ENCODE measurements at regions not wholly inside any gene's neighbourhood (a gene's known extent, or its start where the extent isn't known, plus 50 kb on each side); places are given as distances from the start of the nearest gene placed in this dataset.

DNA sequence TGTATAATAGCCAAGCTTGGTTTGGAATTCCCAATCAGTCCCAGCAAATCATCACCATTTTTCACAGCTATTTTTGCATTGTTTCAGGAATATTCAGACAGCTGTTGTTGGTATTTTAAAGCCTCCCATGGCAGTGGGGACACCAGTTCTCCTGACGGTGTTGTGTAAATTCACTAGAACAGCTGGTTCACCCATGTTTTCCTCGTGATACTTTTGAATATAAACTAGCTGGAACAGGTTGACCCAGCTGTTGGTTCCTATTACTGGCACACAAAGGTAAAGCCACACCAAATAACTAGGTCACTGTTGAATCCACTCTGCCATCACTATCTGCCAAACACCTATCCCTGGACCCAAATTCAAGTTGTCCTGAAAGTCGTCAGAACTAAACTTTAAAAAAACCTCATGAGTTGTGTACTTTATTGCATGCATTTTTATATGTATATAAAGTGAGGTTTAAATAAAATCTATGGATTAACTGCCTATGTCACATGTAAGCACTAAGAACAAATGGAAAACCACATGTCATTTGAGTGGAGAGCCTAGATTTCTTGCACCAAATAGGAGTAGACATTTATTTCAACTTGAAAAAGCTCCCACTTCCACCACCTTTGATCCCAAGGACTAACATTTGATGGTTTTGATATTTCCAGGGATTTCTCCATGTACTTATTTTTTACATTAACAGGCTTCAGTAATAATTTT lies 121.9 kb upstream of the PIK3R1 start:
- H3K36me3 Mint-ChIP-seq (ENCODE audit: low read depth, unreplicated experiment): no peaks in the 10 kb centered on the region
- TF ChIP-seq EZH2 (IDR thresholded peaks at IDR 0.05; ENCODE audit: insufficient read depth, low read length): no peak
- TF ChIP-seq, protein P1, sequence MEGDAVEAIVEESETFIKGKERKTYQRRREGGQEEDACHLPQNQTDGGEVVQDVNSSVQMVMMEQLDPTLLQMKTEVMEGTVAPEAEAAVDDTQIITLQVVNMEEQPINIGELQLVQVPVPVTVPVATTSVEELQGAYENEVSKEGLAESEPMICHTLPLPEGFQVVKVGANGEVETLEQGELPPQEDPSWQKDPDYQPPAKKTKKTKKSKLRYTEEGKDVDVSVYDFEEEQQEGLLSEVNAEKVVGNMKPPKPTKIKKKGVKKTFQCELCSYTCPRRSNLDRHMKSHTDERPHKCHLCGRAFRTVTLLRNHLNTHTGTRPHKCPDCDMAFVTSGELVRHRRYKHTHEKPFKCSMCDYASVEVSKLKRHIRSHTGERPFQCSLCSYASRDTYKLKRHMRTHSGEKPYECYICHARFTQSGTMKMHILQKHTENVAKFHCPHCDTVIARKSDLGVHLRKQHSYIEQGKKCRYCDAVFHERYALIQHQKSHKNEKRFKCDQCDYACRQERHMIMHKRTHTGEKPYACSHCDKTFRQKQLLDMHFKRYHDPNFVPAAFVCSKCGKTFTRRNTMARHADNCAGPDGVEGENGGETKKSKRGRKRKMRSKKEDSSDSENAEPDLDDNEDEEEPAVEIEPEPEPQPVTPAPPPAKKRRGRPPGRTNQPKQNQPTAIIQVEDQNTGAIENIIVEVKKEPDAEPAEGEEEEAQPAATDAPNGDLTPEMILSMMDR (IDR thresholded peaks at IDR 0.05; ENCODE audit: insufficient read depth, low read depth, low read length): no peak
- no peaks in the 10 kb centered on the region for H3K36me3 ChIP-seq (ENCODE audit: insufficient read depth, low read length)
- no peak for DNase-seq (ENCODE audit: low read depth)
- H3K4me1 ChIP-seq (ENCODE audit: insufficient read depth, low read length): peaks cover 4% of the 10 kb centered on the region
- no peaks in the 10 kb centered on the region for H3K27me3 Mint-ChIP-seq (ENCODE audit: low read depth, unreplicated experiment)
- no peak overlapping the region for H3K9ac ChIP-seq (ENCODE audit: low read length)
- no peak overlapping the region for H3K4me2 ChIP-seq (ENCODE audit: low read length)
- H3K27ac ChIP-seq (ENCODE audit: low read depth, low read length): no peak overlapping the region
- H3K79me2 ChIP-seq (ENCODE audit: insufficient read depth, low read length): no peaks in the 10 kb centered on the region
- no peak for FAIRE-seq
- no peaks in the 10 kb centered on the region for H3K27me3 ChIP-seq (ENCODE audit: insufficient read depth, low read length)
- H3K9me3 ChIP-seq (ENCODE audit: insufficient read depth, low read depth, low read length): peaks cover 6% of the 10 kb centered on the region
- peaks cover 1% of the 10 kb centered on the region for H3K4me1 Mint-ChIP-seq (ENCODE audit: low read depth, unreplicated experiment)
- H4K20me1 ChIP-seq (ENCODE audit: insufficient read depth, low read length): no peaks in the 10 kb centered on the region
- no peak overlapping the region for H3K4me3 Mint-ChIP-seq (ENCODE audit: unreplicated experiment)
- H3K4me3 ChIP-seq (ENCODE audit: insufficient read depth, low read depth, low read length): no peak overlapping the region
- H3K9me3 Mint-ChIP-seq (ENCODE audit: unreplicated experiment): peaks cover 2% of the 10 kb centered on the region
- no peak overlapping the region for H2AFZ ChIP-seq (ENCODE audit: low read depth, low read length)
- H3K27ac Mint-ChIP-seq (ENCODE audit: unreplicated experiment): no peak overlapping the region

DNA sequence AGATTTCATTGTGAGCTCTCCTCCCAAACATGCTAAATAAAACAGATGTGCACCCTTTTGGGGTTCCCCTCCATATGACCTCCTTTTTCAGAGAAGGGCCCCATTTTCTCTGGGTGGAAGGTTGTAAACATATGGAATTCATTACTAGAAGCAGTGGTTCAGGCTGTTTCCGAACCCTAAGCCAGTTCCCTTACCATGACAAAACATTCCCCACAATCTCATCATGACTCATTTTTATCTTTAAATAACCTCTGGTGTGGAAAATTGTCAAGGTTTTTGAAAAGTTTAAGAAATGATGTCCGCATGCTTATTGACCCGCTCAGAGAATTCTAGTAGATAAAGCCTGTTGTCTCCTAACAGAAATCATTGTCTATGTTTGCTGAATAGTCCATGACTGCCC lies 127.3 kb upstream of the PIK3R1 start:
- peak; percentile 86 for DNase-seq (ENCODE audit: low read depth)
- no peak overlapping the region for H3K9ac ChIP-seq (ENCODE audit: low read length)
- H3K4me3 ChIP-seq (ENCODE audit: insufficient read depth, low read depth, low read length): no peak overlapping the region
- H3K4me1 ChIP-seq (ENCODE audit: insufficient read depth, low read length): peaks cover 12% of the 10 kb centered on the region
- peaks cover 2% of the 10 kb centered on the region for H3K9me3 Mint-ChIP-seq (ENCODE audit: unreplicated experiment)
- TF ChIP-seq EZH2 (IDR thresholded peaks at IDR 0.05; ENCODE audit: insufficient read depth, low read length): no peak
- H3K9me3 ChIP-seq (ENCODE audit: insufficient read depth, low read depth, low read length): peaks cover 6% of the 10 kb centered on the region
- no peak overlapping the region for H2AFZ ChIP-seq (ENCODE audit: low read depth, low read length)
- peaks cover 4% of the 10 kb centered on the region for H3K4me1 Mint-ChIP-seq (ENCODE audit: low read depth, unreplicated experiment)
- no peaks in the 10 kb centered on the region for H3K27me3 ChIP-seq (ENCODE audit: insufficient read depth, low read length)
- no peaks in the 10 kb centered on the region for H3K36me3 Mint-ChIP-seq (ENCODE audit: low read depth, unreplicated experiment)
- H3K36me3 ChIP-seq (ENCODE audit: insufficient read depth, low read length): no peaks in the 10 kb centered on the region
- H3K79me2 ChIP-seq (ENCODE audit: insufficient read depth, low read length): no peaks in the 10 kb centered on the region
- no peak overlapping the region for H3K27ac ChIP-seq (ENCODE audit: low read depth, low read length)
- no peak overlapping the region for H3K27ac Mint-ChIP-seq (ENCODE audit: unreplicated experiment)
- no peak overlapping the region for H3K4me3 Mint-ChIP-seq (ENCODE audit: unreplicated experiment)
- FAIRE-seq: no peak
- no peaks in the 10 kb centered on the region for H4K20me1 ChIP-seq (ENCODE audit: insufficient read depth, low read length)
- no peaks in the 10 kb centered on the region for H3K27me3 Mint-ChIP-seq (ENCODE audit: low read depth, unreplicated experiment)
- peak overlapping the region; percentile 58 for H3K4me2 ChIP-seq (ENCODE audit: low read length)

DNA sequence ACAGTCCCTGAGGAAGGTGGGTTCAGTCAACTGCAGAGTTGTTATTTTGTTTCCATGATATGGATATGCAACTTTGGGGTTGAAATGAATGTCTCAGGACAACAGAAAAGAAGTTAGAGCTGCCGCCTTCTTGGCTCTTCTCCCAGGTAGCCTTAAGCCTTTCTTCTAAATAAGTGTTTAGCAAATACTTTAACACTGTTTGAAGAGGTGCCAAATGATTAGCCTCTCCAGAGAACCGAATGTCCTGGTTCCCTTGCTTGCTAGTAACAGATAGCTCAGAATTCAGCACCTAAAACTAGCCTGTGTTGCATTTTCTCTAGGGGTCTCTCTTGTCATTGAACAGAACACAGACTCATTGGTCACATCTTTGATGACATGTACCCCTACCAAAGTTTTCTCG lies 127.7 kb upstream of the PIK3R1 start:
- Histone ChIP-seq H3K9me3 (ENCODE audit: insufficient read depth, low read depth, low read length) (peaks cover 6% of the 10 kb centered on the region), H3K4me3 (ENCODE audit: insufficient read depth, low read depth, low read length) (peak overlapping the region; percentile 7), H3K4me2 (ENCODE audit: low read length) (peak overlapping the region; percentile 58), H3K9ac (ENCODE audit: low read length) (no peak overlapping the region), H3K79me2 (ENCODE audit: insufficient read depth, low read length) (no peaks in the 10 kb centered on the region), H3K27me3 (ENCODE audit: insufficient read depth, low read length) (no peaks in the 10 kb centered on the region), H4K20me1 (ENCODE audit: insufficient read depth, low read length) (no peaks in the 10 kb centered on the region), H3K36me3 (ENCODE audit: insufficient read depth, low read length) (no peaks in the 10 kb centered on the region), H3K4me1 (ENCODE audit: insufficient read depth, low read length) (peaks cover 12% of the 10 kb centered on the region), H3K27ac (ENCODE audit: low read depth, low read length) (no peak overlapping the region), H2AFZ (ENCODE audit: low read depth, low read length) (peak overlapping the region; percentile 7)
- no peak overlapping the region for H3K27ac Mint-ChIP-seq (ENCODE audit: unreplicated experiment)
- no peak overlapping the region for H3K4me3 Mint-ChIP-seq (ENCODE audit: unreplicated experiment)
- no peak for TF ChIP-seq EZH2 (IDR thresholded peaks at IDR 0.05; ENCODE audit: insufficient read depth, low read length)
- TF ChIP-seq, protein P1 (IDR thresholded peaks at IDR 0.05; ENCODE audit: insufficient read depth, low read depth, low read length): no peak
- H3K4me1 Mint-ChIP-seq (ENCODE audit: low read depth, unreplicated experiment): peaks cover 4% of the 10 kb centered on the region
- DNase-seq (ENCODE audit: low read depth) (peak; percentile 36), FAIRE-seq (no peak)
- no peaks in the 10 kb centered on the region for H3K27me3 Mint-ChIP-seq (ENCODE audit: low read depth, unreplicated experiment)
- no peaks in the 10 kb centered on the region for H3K36me3 Mint-ChIP-seq (ENCODE audit: low read depth, unreplicated experiment)
- peaks cover 2% of the 10 kb centered on the region for H3K9me3 Mint-ChIP-seq (ENCODE audit: unreplicated experiment)

Measured in astrocyte (in vitro differentiated cells and primary cell).